ENCODE measurements at regions not wholly inside any gene's neighbourhood (a gene's known extent, or its start where the extent isn't known, plus 50 kb on each side); places are given as distances from the start of the nearest gene placed in this dataset.

DNA sequence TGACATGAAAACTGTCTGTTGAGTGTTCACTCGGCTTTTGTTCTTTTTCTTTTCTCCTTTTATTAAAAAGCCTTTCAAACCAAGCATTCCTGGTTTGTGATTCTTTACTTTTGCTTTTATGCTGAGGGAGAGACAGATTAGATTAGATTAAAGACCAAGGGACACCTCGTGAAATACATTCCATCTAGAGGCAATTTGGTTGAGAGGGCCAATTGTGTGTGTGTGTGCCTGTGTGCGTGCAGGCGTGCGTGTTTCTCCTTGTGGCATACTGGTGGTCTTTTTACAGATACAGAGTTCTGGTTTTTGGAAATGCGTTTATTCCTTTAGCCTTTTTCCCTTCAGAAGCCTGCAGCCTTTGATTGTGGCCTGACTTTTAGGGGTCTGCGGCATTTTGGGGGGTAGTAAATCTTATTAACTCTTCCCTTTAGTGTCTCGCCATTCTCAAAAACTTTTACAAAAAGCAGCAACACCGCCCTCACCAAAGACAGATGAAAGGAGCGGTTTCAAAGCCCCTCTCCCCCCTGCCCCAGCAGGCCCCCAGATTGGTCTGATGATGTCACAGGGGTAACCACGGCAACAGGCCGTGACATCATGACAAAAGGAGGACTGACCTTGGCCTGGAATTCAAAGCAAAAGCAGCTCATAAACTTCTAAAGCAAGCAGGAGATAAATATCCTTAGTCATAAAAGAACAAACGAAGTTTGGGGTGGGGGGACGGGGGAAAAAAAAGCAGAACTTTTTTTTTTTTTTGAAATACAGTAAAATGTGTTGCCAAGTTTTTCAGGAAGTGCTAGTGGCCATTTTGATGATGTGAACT is 84.1 kb upstream of the TBX3 start:
- TF ChIP-seq, protein P1, sequence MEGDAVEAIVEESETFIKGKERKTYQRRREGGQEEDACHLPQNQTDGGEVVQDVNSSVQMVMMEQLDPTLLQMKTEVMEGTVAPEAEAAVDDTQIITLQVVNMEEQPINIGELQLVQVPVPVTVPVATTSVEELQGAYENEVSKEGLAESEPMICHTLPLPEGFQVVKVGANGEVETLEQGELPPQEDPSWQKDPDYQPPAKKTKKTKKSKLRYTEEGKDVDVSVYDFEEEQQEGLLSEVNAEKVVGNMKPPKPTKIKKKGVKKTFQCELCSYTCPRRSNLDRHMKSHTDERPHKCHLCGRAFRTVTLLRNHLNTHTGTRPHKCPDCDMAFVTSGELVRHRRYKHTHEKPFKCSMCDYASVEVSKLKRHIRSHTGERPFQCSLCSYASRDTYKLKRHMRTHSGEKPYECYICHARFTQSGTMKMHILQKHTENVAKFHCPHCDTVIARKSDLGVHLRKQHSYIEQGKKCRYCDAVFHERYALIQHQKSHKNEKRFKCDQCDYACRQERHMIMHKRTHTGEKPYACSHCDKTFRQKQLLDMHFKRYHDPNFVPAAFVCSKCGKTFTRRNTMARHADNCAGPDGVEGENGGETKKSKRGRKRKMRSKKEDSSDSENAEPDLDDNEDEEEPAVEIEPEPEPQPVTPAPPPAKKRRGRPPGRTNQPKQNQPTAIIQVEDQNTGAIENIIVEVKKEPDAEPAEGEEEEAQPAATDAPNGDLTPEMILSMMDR (IDR thresholded peaks at IDR 0.05): no peak
- no peak for TF ChIP-seq POLR2A (IDR thresholded peaks at IDR 0.05)
